Lower leg skin (tissue), 3 donors: ENCODE measurements at regions not wholly inside any gene's neighbourhood (a gene's known extent, or its start where the extent isn't known, plus 50 kb on each side); places are given as distances from the start of the nearest gene placed in this dataset.

Experiments used
- CTCF ChIP-seq, 3 donors: fragments of 450-650 bp; IDR thresholded peaks; one replicate each; pipeline ENCODE4 v1.5.1; 2016; ENCODE audit warnings: antibody characterized with exemption in 3 of 3, mild to moderate bottlenecking in 3 of 3, moderate library complexity in 2 of 3
- POLR2A ChIP-seq, 2 donors: fragments of 450-650 bp; IDR thresholded peaks; one replicate each; pipeline ENCODE4 v1.6.1; 2016 to 2017; ENCODE audit warnings: antibody characterized with exemption in 2 of 2, mild to moderate bottlenecking in 1 of 2, moderate library complexity in 1 of 2

DNA sequence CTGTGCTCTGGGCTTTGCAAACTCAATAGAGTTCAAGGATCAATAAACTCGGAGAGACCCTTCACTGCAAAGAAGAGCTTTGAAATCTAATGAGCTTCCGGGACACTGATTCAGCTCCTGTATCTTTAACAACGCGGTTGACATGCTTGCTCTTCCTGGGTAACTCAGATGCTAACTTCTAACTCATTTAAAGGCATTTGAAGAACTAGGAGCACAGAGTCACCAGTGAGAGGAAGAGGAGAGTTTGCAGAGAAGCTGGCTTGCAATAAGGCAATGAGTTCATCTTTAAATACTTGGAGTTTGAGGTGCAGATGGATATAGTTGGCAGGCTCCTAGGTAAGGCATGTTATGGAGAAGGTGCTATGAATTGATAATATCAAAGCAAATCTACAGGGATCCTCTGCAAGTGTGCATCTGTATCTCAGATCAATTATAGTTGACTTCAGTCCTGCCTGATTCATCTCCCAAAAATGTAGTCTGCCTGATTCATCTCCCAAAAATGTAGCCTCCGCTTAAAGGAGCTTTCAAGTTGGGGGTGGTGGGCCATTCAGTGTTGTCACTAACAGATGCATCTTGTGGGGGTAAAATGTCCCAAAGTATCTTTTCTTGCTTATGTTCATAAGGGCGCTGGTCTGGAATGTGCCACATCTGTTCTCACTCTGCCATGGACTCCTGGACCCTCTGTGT is 182.5 kb upstream of the PRSS58 start:
- TF ChIP-seq POLR2A (IDR thresholded peaks at IDR 0.05) (no peak), CTCF (IDR thresholded peaks at IDR 0.05) (no peak)
